Mesenchymal stem cell (in vitro differentiated cells and primary cell): ENCODE measurements at regions not wholly inside any gene's neighbourhood (a gene's known extent, or its start where the extent isn't known, plus 50 kb on each side); places are given as distances from the start of the nearest gene placed in this dataset.

Experiments used
- DNase-seq: peaks from one replicate; pipeline ENCODE4 v3.0.0-alpha.2; 2013
- H2AFZ ChIP-seq: one replicate; pipeline ENCODE4 v1.6.1; 2013; ENCODE audit warnings: low read depth, mild to moderate bottlenecking, control low read depth, inconsistent platforms, low read length, moderate library complexity
- H2AK5ac ChIP-seq: 2 replicates; pipeline ENCODE4 v1.6.1; 2013; ENCODE audit warnings: low read length, moderate library complexity, mild to moderate bottlenecking, inconsistent platforms; ENCODE audit not compliant: severe bottlenecking
- H2BK120ac ChIP-seq: one replicate; pipeline ENCODE4 v1.6.1; 2013; ENCODE audit warnings: low read depth, mild to moderate bottlenecking, inconsistent platforms, low read length, moderate library complexity
- H2BK12ac ChIP-seq, 2 experiments: one replicate each; pipeline ENCODE4 v1.6.1; 2013; ENCODE audit warnings: inconsistent platforms in 2 of 2, low read length in 2 of 2, mild to moderate bottlenecking in 2 of 2, moderate library complexity in 2 of 2, control low read depth in 1 of 2
- H2BK15ac ChIP-seq: one replicate; pipeline ENCODE4 v1.6.1; 2013; ENCODE audit warnings: mild to moderate bottlenecking, low read depth, inconsistent platforms; ENCODE audit not compliant: poor library complexity, severe bottlenecking
- H2BK5ac ChIP-seq: 2 replicates; pipeline ENCODE4 v1.6.1; 2013; ENCODE audit warnings: low read depth, mild to moderate bottlenecking, low read length, control low read depth, inconsistent platforms; ENCODE audit not compliant: poor library complexity, severe bottlenecking
- H3K14ac ChIP-seq, 2 experiments: one replicate each; pipeline ENCODE4 v1.6.1; 2013; ENCODE audit warnings: inconsistent platforms in 2 of 2, low read length in 2 of 2, control low read depth in 1 of 2, mild to moderate bottlenecking in 1 of 2, moderate library complexity in 1 of 2
- H3K18ac ChIP-seq, 2 experiments: one replicate each; pipeline ENCODE4 v1.6.1; 2013; ENCODE audit warnings: inconsistent platforms in 2 of 2, low read length in 2 of 2, control low read depth in 1 of 2, low read depth in 1 of 2, mild to moderate bottlenecking in 1 of 2
- H3K23ac ChIP-seq, 2 experiments: one replicate each; pipeline ENCODE4 v1.6.1; 2013; ENCODE audit warnings: inconsistent platforms in 2 of 2, low read length in 2 of 2, mild to moderate bottlenecking in 2 of 2, moderate library complexity in 2 of 2, control low read depth in 1 of 2
- H3K27ac ChIP-seq: 2 replicates; pipeline ENCODE4 v1.5.1; 2013; ENCODE audit warnings: mild to moderate bottlenecking, moderate library complexity, low read length, control low read depth, inconsistent platforms; ENCODE audit not compliant: poor library complexity, severe bottlenecking
- H3K27me3 ChIP-seq, 2 experiments: 2 replicates each; pipeline versions ENCODE4 v1.6.1 to v1.7.0; 2013; ENCODE audit warnings: low read length in 2 of 2, mild to moderate bottlenecking in 2 of 2, moderate library complexity in 2 of 2, control low read depth in 1 of 2, inconsistent platforms in 1 of 2; ENCODE audit not compliant: control insufficient read depth in 1 of 2, insufficient read depth in 1 of 2
- H3K36me3 ChIP-seq, 2 experiments: 2 replicates each; pipeline versions ENCODE4 v1.6.1 to v1.7.0; 2013; ENCODE audit warnings: low read length in 2 of 2, control low read depth in 1 of 2, inconsistent platforms in 1 of 2, low read depth in 1 of 2, mild to moderate bottlenecking in 1 of 2; ENCODE audit not compliant: insufficient read depth in 2 of 2, control insufficient read depth in 1 of 2
- H3K4ac ChIP-seq, 2 experiments: one replicate each; pipeline ENCODE4 v1.6.1; 2013; ENCODE audit warnings: inconsistent platforms in 2 of 2, low read length in 2 of 2, mild to moderate bottlenecking in 2 of 2, moderate library complexity in 2 of 2, control low read depth in 1 of 2, low read depth in 1 of 2
- H3K4me1 ChIP-seq: 2 replicates; pipeline ENCODE4 v1.6.1; 2013; ENCODE audit warnings: low read depth, low read length, control low read depth; ENCODE audit not compliant: control insufficient read depth, insufficient read depth
- H3K4me2 ChIP-seq: 2 replicates; pipeline ENCODE4 v1.6.1; 2013; ENCODE audit warnings: low read length, mild to moderate bottlenecking, inconsistent platforms; ENCODE audit not compliant: poor library complexity, severe bottlenecking
- H3K4me3 ChIP-seq, 2 experiments: 2 replicates each; pipeline versions ENCODE4 v1.5.1 to v1.7.0; 2013; ENCODE audit warnings: low read length in 2 of 2, mild to moderate bottlenecking in 2 of 2, control low read depth in 1 of 2, low read depth in 1 of 2; ENCODE audit not compliant: insufficient read depth in 1 of 2
- H3K79me1 ChIP-seq: replicated peaks from 2 replicates; pipeline ENCODE4 v1.6.1; 2013; ENCODE audit warnings: mild to moderate bottlenecking, control low read depth, low read length, inconsistent platforms; ENCODE audit not compliant: poor library complexity, severe bottlenecking
- H3K9ac ChIP-seq: 2 replicates; pipeline ENCODE4 v1.7.0; 2013; ENCODE audit warnings: mild to moderate bottlenecking, low read length, moderate library complexity
- H3K9me3 ChIP-seq: 2 replicates; pipeline ENCODE4 v1.7.0; 2013; ENCODE audit warnings: mild to moderate bottlenecking, low read length; ENCODE audit not compliant: control insufficient read depth
- H4K8ac ChIP-seq: one replicate; pipeline ENCODE4 v1.6.1; 2013; ENCODE audit warnings: inconsistent platforms, mild to moderate bottlenecking, low read length, moderate library complexity
- H4K91ac ChIP-seq: one replicate; pipeline ENCODE4 v1.6.1; 2013; ENCODE audit warnings: mild to moderate bottlenecking, low read length, inconsistent platforms
- WGBS: methylation state at CpG from one replicate; pipeline ENCODE4 v1.1.7; 2013; ENCODE audit warnings: mixed read lengths; 5-methylcytosine and 5-hydroxymethylcytosine counted together

- no peak overlapping the region for H3K23ac ChIP-seq
- no peak overlapping the region for H2BK12ac ChIP-seq
- no peak overlapping the region for H3K27ac ChIP-seq
- no peak overlapping the region for H4K8ac ChIP-seq
- H2BK120ac ChIP-seq = no peak overlapping the region
- H3K9me3 ChIP-seq = no peaks in the 10 kb centered on the region
- H3K27me3 ChIP-seq = no peaks in the 10 kb centered on the region
- no peak overlapping the region for H3K4me2 ChIP-seq
- no peak overlapping the region for H3K4ac ChIP-seq
- no peak for DNase-seq
- H2BK5ac ChIP-seq = no peak overlapping the region
- no peaks in the 10 kb centered on the region for H3K4me1 ChIP-seq
- H3K4me3 ChIP-seq = peak overlapping the region in 1 of 2 experiments; percentile 26
- H2BK15ac ChIP-seq = no peak overlapping the region
- H2AFZ ChIP-seq = no peak overlapping the region
- no peak overlapping the region for H4K91ac ChIP-seq
- no peak overlapping the region for H3K9ac ChIP-seq
- no peak overlapping the region for H2AK5ac ChIP-seq
- no peaks in the 10 kb centered on the region for H3K79me1 ChIP-seq
- H3K36me3 ChIP-seq = no peaks in the 10 kb centered on the region
- no peak overlapping the region for H3K14ac ChIP-seq
- WGBS = 21% methylated on average over 1 of the region's 1 CpG
- H3K18ac ChIP-seq = no peak overlapping the region
Measured at GRCh38 chr7:90022213-90022612, 132.1 kb upstream of the STEAP1 start.

- no peak overlapping the region for H3K14ac ChIP-seq
- no peak overlapping the region for H3K23ac ChIP-seq
- H3K27me3 ChIP-seq = no peaks in the 10 kb centered on the region
- H3K79me1 ChIP-seq = no peaks in the 10 kb centered on the region
- WGBS = no CpG with 5 or more reads among the region's 1 CpG
- H3K18ac ChIP-seq = no peak overlapping the region
- no peaks in the 10 kb centered on the region for H3K4me1 ChIP-seq
- H3K9me3 ChIP-seq = no peaks in the 10 kb centered on the region
- H4K8ac ChIP-seq = no peak overlapping the region
- H2BK12ac ChIP-seq = no peak overlapping the region
- no peak overlapping the region for H2BK15ac ChIP-seq
- no peak overlapping the region for H3K4me3 ChIP-seq
- H2BK5ac ChIP-seq = no peak overlapping the region
- no peak for DNase-seq
- H3K9ac ChIP-seq = no peak overlapping the region
- no peak overlapping the region for H3K4ac ChIP-seq
- H2AK5ac ChIP-seq = no peak overlapping the region
- no peak overlapping the region for H2BK120ac ChIP-seq
- H4K91ac ChIP-seq = no peak overlapping the region
- H2AFZ ChIP-seq = no peak overlapping the region
- H3K36me3 ChIP-seq = no peaks in the 10 kb centered on the region
- no peak overlapping the region for H3K27ac ChIP-seq
- no peak overlapping the region for H3K4me2 ChIP-seq
Measured at GRCh38 chr7:90025771-90026170, 128.5 kb upstream of the STEAP1 start.

GRCh38 chr7:90033850-90034249 is 120.4 kb upstream of the STEAP1 start:
- Histone ChIP-seq H4K91ac (no peak overlapping the region), H2BK120ac (no peak overlapping the region), H4K8ac (no peak overlapping the region), H3K36me3 (no peaks in the 10 kb centered on the region), H3K9me3 (no peaks in the 10 kb centered on the region), H3K4me3 (no peak overlapping the region), H3K23ac (no peak overlapping the region), H3K4me1 (no peaks in the 10 kb centered on the region), H3K9ac (no peak overlapping the region), H3K14ac (no peak overlapping the region), H3K27ac (no peak overlapping the region), H2AK5ac (no peak overlapping the region), H3K18ac (no peak overlapping the region), H3K27me3 (no peaks in the 10 kb centered on the region), H3K4me2 (no peak overlapping the region), H3K79me1 (no peaks in the 10 kb centered on the region), H2BK12ac (no peak overlapping the region), H2BK5ac (no peak overlapping the region), H2BK15ac (no peak overlapping the region), H3K4ac (no peak overlapping the region), H2AFZ (no peak overlapping the region)
- DNase-seq = no peak
- WGBS = 66% methylated on average over 4 of the region's 4 CpGs

GRCh38 chr7:90053094-90053493 is 101.2 kb upstream of the STEAP1 start:
- H4K91ac ChIP-seq = no peak overlapping the region
- H2BK12ac ChIP-seq = no peak overlapping the region
- no peak overlapping the region for H2BK120ac ChIP-seq
- no peak overlapping the region for H2AFZ ChIP-seq
- H3K36me3 ChIP-seq = no peaks in the 10 kb centered on the region
- no peak overlapping the region for H3K9ac ChIP-seq
- H3K27me3 ChIP-seq = no peaks in the 10 kb centered on the region
- H3K14ac ChIP-seq = no peak overlapping the region
- H3K23ac ChIP-seq = no peak overlapping the region
- DNase-seq = no peak
- no peak overlapping the region for H2BK15ac ChIP-seq
- no peak overlapping the region for H3K18ac ChIP-seq
- WGBS = 66% methylated on average over 3 of the region's 3 CpGs
- no peak overlapping the region for H3K27ac ChIP-seq
- H2AK5ac ChIP-seq = no peak overlapping the region
- H3K4ac ChIP-seq = no peak overlapping the region
- H2BK5ac ChIP-seq = no peak overlapping the region
- no peak overlapping the region for H4K8ac ChIP-seq
- no peaks in the 10 kb centered on the region for H3K4me1 ChIP-seq
- no peaks in the 10 kb centered on the region for H3K79me1 ChIP-seq
- H3K4me3 ChIP-seq = no peak overlapping the region
- H3K4me2 ChIP-seq = no peak overlapping the region
- H3K9me3 ChIP-seq = no peaks in the 10 kb centered on the region
